Activated naive CD4-positive, alpha-beta T cell treated with anti-CD3 and anti-CD28 coated beads, Interleukin-2, amount 10 ng/mL, durations not matched to agents 7 days and 5 days (primary cell): ENCODE measurements at regions not wholly inside any gene's neighbourhood (a gene's known extent, or its start where the extent isn't known, plus 50 kb on each side); places are given as distances from the start of the nearest gene placed in this dataset.
"Not testable (repeated sequence)": the region's sequence is repeated elsewhere in the genome, so short reads cannot be mapped to it uniquely, and the experiment has no call there.

Experiments
- CTCF ChIA-PET: fragments of 350-600 bp; sonication (Branson Sonifier 250); formaldehyde crosslinking; loops from one replicate; lab custom pipeline; 2021; ENCODE audit warnings: antibody characterized with exemption; lab: Charles Lee
- DNase-seq: peaks from one replicate; pipeline ENCODE4 v3.0.0-alpha.2; 2020
- H3K27ac Mint-ChIP-seq: one replicate; pipeline ENCODE4 v1.8.0; 2021; ENCODE audit warnings: mild to moderate bottlenecking, moderate library complexity, mixed read lengths
- H3K27me3 Mint-ChIP-seq: one replicate; pipeline ENCODE4 v1.8.0; 2021; ENCODE audit warnings: mild to moderate bottlenecking, mixed read lengths
- H3K36me3 Mint-ChIP-seq: one replicate; pipeline ENCODE4 v1.8.0; 2021; ENCODE audit warnings: mixed read lengths
- H3K4me1 Mint-ChIP-seq: one replicate; pipeline ENCODE4 v1.8.0; 2021; ENCODE audit warnings: mixed read lengths
- H3K4me3 Mint-ChIP-seq: one replicate; pipeline ENCODE4 v1.8.0; 2021; ENCODE audit warnings: mild to moderate bottlenecking, moderate library complexity, mixed read lengths
- H3K9me3 Mint-ChIP-seq: one replicate; pipeline ENCODE4 v1.8.0; 2021; ENCODE audit warnings: mixed read lengths

GRCh38 chr15:79641841-79642240 lies 209.7 kb downstream of the MINAR1 start:
- Mint-ChIP-seq H3K9me3 (no peaks in the 10 kb centered on the region), H3K4me1 (no peaks in the 10 kb centered on the region), H3K4me3 (no peak overlapping the region), H3K27me3 (peaks cover 12% of the 10 kb centered on the region), H3K27ac (no peak overlapping the region), H3K36me3 (no peaks in the 10 kb centered on the region)
- CTCF ChIA-PET = no interaction called here
- no peak for DNase-seq

- no peaks in the 10 kb centered on the region for H3K36me3 Mint-ChIP-seq
- CTCF ChIA-PET = interaction anchor here (0.6 kb wide), 1 partner anchor 261 kb away, joined by 3 read pairs; no protein-coding TSS in a partner anchor
- no peak for DNase-seq
- no peak overlapping the region for H3K4me3 Mint-ChIP-seq
- H3K4me1 Mint-ChIP-seq = no peaks in the 10 kb centered on the region
- H3K27ac Mint-ChIP-seq = no peak overlapping the region
- peaks cover 12% of the 10 kb centered on the region for H3K27me3 Mint-ChIP-seq
- H3K9me3 Mint-ChIP-seq = no peaks in the 10 kb centered on the region
These were observed 211.3 kb downstream of the MINAR1 start for GRCh38 chr15:79643393-79643792.

GRCh38 chr15:79644091-79644490 lies 212.0 kb downstream of the MINAR1 start:
- no peaks in the 10 kb centered on the region for H3K36me3 Mint-ChIP-seq
- CTCF ChIA-PET = interaction anchor here (0.6 kb wide), 1 partner anchor 262 kb away, joined by 3 read pairs; no protein-coding TSS in a partner anchor
- peak; percentile 21 for DNase-seq
- no peak overlapping the region for H3K4me3 Mint-ChIP-seq
- peaks cover 12% of the 10 kb centered on the region for H3K27me3 Mint-ChIP-seq
- no peaks in the 10 kb centered on the region for H3K9me3 Mint-ChIP-seq
- no peak overlapping the region for H3K27ac Mint-ChIP-seq
- no peaks in the 10 kb centered on the region for H3K4me1 Mint-ChIP-seq

- H3K36me3 Mint-ChIP-seq, H3K27ac Mint-ChIP-seq, H3K4me1 Mint-ChIP-seq, DNase-seq, H3K4me3 Mint-ChIP-seq, H3K27me3 Mint-ChIP-seq, H3K9me3 Mint-ChIP-seq, CTCF ChIA-PET: not testable (repeated sequence)
These were observed 220.8 kb downstream of the MINAR1 start for GRCh38 chr15:79652972-79653371.

GRCh38 chr15:79653533-79653932 lies 221.4 kb downstream of the MINAR1 start:
- CTCF ChIA-PET = no interaction called here
- H3K9me3 Mint-ChIP-seq = no peaks in the 10 kb centered on the region
- no peaks in the 10 kb centered on the region for H3K36me3 Mint-ChIP-seq
- no peak overlapping the region for H3K27ac Mint-ChIP-seq
- no peak overlapping the region for H3K4me3 Mint-ChIP-seq
- no peak for DNase-seq
- H3K4me1 Mint-ChIP-seq = no peaks in the 10 kb centered on the region
- peaks cover 11% of the 10 kb centered on the region for H3K27me3 Mint-ChIP-seq

- Mint-ChIP-seq H3K4me3 (no peak overlapping the region), H3K27me3 (peaks cover 11% of the 10 kb centered on the region), H3K36me3 (no peaks in the 10 kb centered on the region), H3K4me1 (no peaks in the 10 kb centered on the region), H3K27ac (no peak overlapping the region), H3K9me3 (no peaks in the 10 kb centered on the region)
- DNase-seq = no peak
- CTCF ChIA-PET = no interaction called here
These were observed 224.2 kb downstream of the MINAR1 start for GRCh38 chr15:79656151-79657000.

- CTCF ChIA-PET = no interaction called here
- Mint-ChIP-seq H3K4me3 (no peak overlapping the region), H3K36me3 (no peaks in the 10 kb centered on the region), H3K27me3 (peaks cover 17% of the 10 kb centered on the region), H3K9me3 (no peaks in the 10 kb centered on the region), H3K4me1 (no peaks in the 10 kb centered on the region), H3K27ac (no peak overlapping the region)
- DNase-seq = no peak
These were observed 225.6 kb downstream of the MINAR1 start for GRCh38 chr15:79657722-79658121.

GRCh38 chr15:79659691-79660090 lies 227.6 kb downstream of the MINAR1 start:
- peaks cover 21% of the 10 kb centered on the region for H3K27me3 Mint-ChIP-seq

GRCh38 chr15:79661411-79661810 lies 229.3 kb downstream of the MINAR1 start:
- Mint-ChIP-seq H3K27me3 (peaks cover 18% of the 10 kb centered on the region), H3K36me3 (no peaks in the 10 kb centered on the region), H3K4me1 (no peaks in the 10 kb centered on the region), H3K27ac (no peak overlapping the region), H3K9me3 (no peaks in the 10 kb centered on the region), H3K4me3 (no peak overlapping the region)
- CTCF ChIA-PET = no interaction called here
- DNase-seq = no peak

More at GRCh38 chr15:79659691-79660090, 227.6 kb downstream of the MINAR1 start:
- Mint-ChIP-seq H3K27ac (no peak overlapping the region), H3K36me3 (no peaks in the 10 kb centered on the region), H3K9me3 (no peaks in the 10 kb centered on the region), H3K4me1 (no peaks in the 10 kb centered on the region), H3K4me3 (no peak overlapping the region)
- DNase-seq = no peak
- CTCF ChIA-PET = no interaction called here

- no peak overlapping the region for H3K27ac Mint-ChIP-seq
- no peak for DNase-seq
- H3K36me3 Mint-ChIP-seq = no peaks in the 10 kb centered on the region
- CTCF ChIA-PET = no interaction called here
- no peak overlapping the region for H3K4me3 Mint-ChIP-seq
- peaks cover 4% of the 10 kb centered on the region for H3K27me3 Mint-ChIP-seq
- H3K9me3 Mint-ChIP-seq = no peaks in the 10 kb centered on the region
- H3K4me1 Mint-ChIP-seq = no peaks in the 10 kb centered on the region
These were observed 223.2 kb downstream of the MTHFS start for GRCh38 chr15:79673416-79674123.

GRCh38 chr15:79674124-79674465 lies 222.7 kb downstream of the MTHFS start:
- Mint-ChIP-seq H3K27ac (no peak overlapping the region), H3K36me3 (no peaks in the 10 kb centered on the region), H3K4me1 (no peaks in the 10 kb centered on the region), H3K27me3 (peaks cover 4% of the 10 kb centered on the region), H3K4me3 (no peak overlapping the region), H3K9me3 (no peaks in the 10 kb centered on the region)
- CTCF ChIA-PET = no interaction called here
- no peak for DNase-seq

GRCh38 chr15:79675982-79676381 lies 220.8 kb downstream of the MTHFS start:
- H3K36me3 Mint-ChIP-seq = no peaks in the 10 kb centered on the region
- no peak overlapping the region for H3K27ac Mint-ChIP-seq
- CTCF ChIA-PET = no interaction called here
- H3K4me1 Mint-ChIP-seq = no peaks in the 10 kb centered on the region
- no peaks in the 10 kb centered on the region for H3K9me3 Mint-ChIP-seq
- H3K27me3 Mint-ChIP-seq = peaks cover 4% of the 10 kb centered on the region
- H3K4me3 Mint-ChIP-seq = no peak overlapping the region
- DNase-seq = no peak

- Mint-ChIP-seq H3K4me3 (no peak overlapping the region), H3K27me3 (peaks cover 4% of the 10 kb centered on the region), H3K9me3 (no peaks in the 10 kb centered on the region), H3K27ac (no peak overlapping the region), H3K36me3 (no peaks in the 10 kb centered on the region), H3K4me1 (no peaks in the 10 kb centered on the region)
- CTCF ChIA-PET = no interaction called here
- DNase-seq = no peak
These were observed 220.2 kb downstream of the MTHFS start for GRCh38 chr15:79676621-79677020.

GRCh38 chr15:79677241-79677640 lies 219.6 kb downstream of the MTHFS start:
- Mint-ChIP-seq H3K4me1 (no peaks in the 10 kb centered on the region), H3K27me3 (peaks cover 4% of the 10 kb centered on the region), H3K4me3 (no peak overlapping the region), H3K36me3 (no peaks in the 10 kb centered on the region), H3K9me3 (no peaks in the 10 kb centered on the region), H3K27ac (no peak overlapping the region)
- no peak for DNase-seq
- CTCF ChIA-PET = no interaction called here
